Eye (tissue), 1 donor: ENCODE measurements at regions not wholly inside any gene's neighbourhood (a gene's known extent, or its start where the extent isn't known, plus 50 kb on each side); places are given as distances from the start of the nearest gene placed in this dataset.
A peak's percentile ranks its signal among the peaks of the same experiment; 100 is the strongest.
"Not testable (repeated sequence)": the region's sequence is repeated elsewhere in the genome, so short reads cannot be mapped to it uniquely, and the experiment has no call there.

Source experiments
- DNase-seq: peaks from one replicate; pipeline ENCODE4 v3.0.0-alpha.2; 2015

- DNase-seq = no peak
These were observed 97.7 kb downstream of the CDC42EP3 start for GRCh38 chr2:37573451-37574388.

DNA sequence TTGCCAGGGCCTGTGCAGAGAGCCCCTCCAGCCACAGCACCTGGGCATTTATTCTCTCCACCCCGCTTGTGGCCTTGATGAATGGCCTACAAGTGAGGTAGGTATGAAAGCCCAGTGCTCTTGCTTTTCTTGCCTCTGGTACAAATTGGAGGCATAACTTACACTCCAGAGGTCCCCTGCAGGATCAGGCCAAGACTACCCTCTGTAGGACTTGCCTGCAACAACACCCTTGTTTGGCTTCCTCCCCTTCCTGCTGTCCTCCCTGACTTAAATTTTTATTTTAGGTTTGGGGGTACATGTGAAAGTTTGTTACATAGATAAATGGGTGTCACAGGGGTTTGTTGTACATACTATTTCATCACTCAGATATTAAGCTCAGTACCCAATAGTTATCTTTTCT is 95.7 kb downstream of the CDC42EP3 start:
- DNase-seq = no peak

DNA sequence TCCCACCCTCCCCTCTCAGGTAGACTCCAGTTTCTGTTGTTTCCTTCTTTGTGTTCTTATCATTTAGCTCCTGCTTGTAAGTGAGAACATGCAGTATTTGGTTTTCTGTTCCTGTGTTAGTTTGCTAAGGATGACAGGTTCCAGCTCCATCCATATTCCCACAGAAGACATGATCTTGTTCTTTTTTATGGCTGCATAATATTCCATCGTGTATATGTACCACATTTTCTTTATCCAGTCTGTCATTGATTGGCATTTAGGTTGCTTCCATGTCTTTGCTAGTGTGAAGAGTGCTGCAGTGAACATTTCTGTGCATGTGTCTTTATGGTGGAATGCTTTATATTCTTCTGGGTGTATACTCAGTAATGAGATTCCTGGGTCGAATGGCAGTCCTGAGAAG is 95.2 kb downstream of the CDC42EP3 start:
- DNase-seq = not testable (repeated sequence)

GRCh38 chr2:37576831-37577230 is 94.6 kb downstream of the CDC42EP3 start:
- DNase-seq = no peak

GRCh38 chr2:37579192-37579713 is 92.2 kb downstream of the CDC42EP3 start:
- no peak for DNase-seq

DNA sequence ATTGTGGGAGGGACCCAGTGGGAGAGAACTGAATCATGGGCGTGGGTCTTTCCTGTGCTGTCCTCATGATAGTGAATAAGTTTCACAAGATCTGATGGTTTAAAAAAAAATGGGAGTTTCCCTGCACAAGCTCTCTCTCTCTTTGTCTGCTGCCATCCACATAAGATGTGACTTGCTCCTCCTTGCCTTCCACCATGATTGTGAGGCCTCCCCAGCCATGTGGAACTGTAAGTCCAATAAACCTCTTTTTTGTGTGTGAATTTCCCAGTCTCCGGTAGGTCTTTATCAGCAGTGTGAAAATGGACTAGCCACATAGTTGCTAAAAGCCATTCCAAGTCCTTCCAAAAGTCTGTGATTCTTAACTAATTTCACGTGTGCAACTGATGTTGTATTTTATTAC is 91.5 kb downstream of the CDC42EP3 start:
- DNase-seq = not testable (repeated sequence)

DNA sequence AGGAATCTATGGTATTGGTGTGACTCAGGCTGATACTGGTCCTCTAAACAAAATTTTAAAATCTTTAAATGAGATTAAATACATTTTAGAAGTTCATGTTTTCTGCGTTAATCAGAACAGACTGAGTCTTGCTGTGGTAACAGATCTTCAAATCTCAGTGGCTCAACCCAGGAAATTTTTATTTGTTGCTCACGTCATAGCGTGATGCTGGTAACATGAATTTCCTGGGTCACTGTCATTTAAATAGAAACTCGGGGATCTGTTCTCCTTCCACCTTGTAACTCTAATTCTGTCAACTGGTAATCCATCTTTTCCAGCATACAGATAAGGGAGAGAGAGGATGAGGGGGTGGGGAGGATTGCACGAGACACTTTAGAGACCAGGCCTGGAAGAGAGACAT is 90.0 kb downstream of the CDC42EP3 start:
- no peak for DNase-seq

GRCh38 chr2:37582481-37583220 is 88.8 kb downstream of the CDC42EP3 start:
- peak; percentile 62 for DNase-seq

DNA sequence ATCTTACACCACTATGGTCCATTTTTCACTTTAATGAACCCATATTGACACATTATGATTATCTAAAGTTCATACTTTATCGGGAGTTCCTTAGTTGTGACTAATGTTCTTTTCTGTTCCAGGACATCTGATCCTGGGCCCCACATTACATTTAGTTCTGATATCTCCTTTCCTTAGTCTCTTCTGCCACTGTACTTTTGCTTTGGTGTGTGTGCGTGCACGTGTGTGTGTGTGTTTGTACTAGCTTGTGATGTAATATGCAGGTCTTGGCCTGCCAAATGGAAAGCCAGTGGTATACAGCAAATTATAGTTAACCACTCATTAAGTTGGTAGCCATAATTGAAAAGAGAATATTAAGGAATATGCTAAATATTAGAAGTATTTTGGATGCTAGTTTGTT is 88.0 kb downstream of the CDC42EP3 start:
- no peak for DNase-seq

DNA sequence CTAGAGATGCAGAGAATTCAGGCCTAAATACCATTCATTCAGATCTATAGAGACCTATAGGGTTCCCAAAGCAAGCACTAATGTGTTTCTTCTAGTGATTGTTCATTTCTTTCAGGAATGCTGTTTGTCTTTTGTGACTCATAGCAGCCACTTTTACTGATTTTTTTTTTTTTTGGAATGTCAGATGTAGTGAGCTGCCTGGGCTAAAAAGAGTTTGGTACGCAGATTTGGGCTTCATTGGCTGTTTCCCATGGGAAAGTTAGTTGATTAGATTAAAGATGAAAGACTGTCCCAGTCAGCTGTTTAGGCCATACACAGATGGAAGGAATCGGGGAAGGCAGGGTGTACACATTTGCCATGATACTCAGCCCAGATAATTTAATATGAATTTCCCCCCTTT is 87.6 kb downstream of the CDC42EP3 start:
- no peak for DNase-seq

DNA sequence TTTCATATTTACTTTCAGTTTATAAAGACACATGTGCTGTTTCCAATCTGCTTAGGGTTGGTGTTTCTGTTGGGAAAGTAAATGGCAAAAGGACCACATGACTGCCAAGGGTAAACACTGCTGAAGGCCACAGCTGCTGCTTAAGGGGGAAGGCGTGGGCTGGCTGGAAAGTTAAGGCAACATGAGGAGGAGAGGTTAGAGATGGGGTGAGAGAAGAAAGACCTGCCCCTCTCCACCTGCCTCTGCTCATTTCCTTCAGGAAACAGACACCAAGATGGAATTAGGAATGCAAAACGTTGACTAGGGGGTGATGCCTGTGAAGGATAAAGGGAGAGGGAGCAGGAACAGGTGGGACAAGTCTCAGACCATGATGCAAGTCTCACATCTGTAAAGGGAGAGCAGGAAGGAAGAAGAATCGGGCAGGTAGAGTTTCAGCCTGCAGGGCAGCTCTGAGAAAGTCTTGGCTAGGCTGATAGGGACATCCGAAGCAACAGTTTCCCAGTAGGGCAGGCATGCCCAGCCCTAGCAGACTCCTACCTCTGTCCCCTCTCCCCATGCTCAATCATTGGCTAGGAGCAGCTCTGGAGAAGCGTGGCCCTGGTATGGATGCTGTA is 86.0 kb downstream of the CDC42EP3 start:
- no peak for DNase-seq

GRCh38 chr2:37585982-37586621 is 85.3 kb downstream of the CDC42EP3 start:
- no peak for DNase-seq

DNA sequence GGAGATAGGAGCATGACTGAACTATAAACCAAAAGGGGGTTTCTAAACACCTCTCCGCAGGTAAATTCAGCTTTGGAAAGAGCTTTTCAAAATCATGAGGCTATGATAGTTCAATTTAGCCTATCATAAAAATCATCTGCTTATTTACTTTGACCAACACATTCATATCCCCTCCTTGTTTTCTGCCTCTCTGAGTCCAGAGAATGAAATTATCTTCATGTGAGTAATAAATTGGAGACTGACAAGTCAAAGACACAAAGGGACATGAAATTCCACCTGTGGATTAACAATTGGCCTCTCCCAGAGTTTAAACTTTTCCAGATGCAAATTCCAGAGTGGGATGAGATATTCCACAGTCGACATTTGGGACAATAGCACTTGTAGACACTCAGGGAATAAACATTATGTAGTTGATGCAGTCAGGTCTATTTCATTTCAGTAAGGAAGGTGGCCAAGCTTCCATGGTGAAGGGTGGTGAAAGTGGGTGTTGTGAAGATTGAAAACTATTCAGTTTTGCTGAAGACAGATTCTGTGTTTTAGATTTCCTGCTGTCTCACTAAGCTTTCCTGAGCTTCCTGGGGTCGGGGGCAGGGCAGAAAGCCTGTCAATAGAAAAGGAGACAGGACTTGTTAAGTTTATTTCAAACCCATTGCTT is 84.7 kb downstream of the CDC42EP3 start:
- DNase-seq = no peak

DNA sequence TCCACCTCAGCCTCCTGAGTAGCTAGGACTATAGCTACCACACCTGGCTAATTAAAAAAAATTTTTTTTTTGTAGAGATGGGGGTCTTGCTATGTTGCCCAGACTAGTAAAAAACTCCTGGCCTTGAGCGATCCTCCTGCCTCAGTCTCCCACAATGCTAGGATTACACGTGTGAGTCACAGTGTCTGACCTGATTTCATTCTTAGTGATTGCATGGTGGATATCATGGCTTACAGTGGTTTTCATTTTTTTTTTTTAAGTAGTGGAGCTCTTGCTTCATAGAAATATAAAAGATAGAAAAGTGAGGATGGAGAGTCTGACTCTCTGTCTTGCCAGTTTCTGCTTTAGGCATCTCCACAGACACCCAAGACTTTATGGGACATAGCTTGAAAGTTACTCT is 83.6 kb downstream of the CDC42EP3 start:
- DNase-seq = no peak

- no peak for DNase-seq
These were observed 83.1 kb downstream of the CDC42EP3 start for GRCh38 chr2:37588316-37588777.

GRCh38 chr2:37589298-37589697 is 82.1 kb downstream of the CDC42EP3 start:
- DNase-seq = no peak

GRCh38 chr2:37590119-37590571 is 81.3 kb downstream of the CDC42EP3 start:
- no peak for DNase-seq
